Renal cortical epithelial cell (primary cell): ENCODE measurements at regions not wholly inside any gene's neighbourhood (a gene's known extent, or its start where the extent isn't known, plus 50 kb on each side); places are given as distances from the start of the nearest gene placed in this dataset.

Experiments used
- DNase-seq: peaks from one replicate; pipeline ENCODE4 v3.0.0-alpha.2; 2011; ENCODE audit warnings: low read depth

DNA sequence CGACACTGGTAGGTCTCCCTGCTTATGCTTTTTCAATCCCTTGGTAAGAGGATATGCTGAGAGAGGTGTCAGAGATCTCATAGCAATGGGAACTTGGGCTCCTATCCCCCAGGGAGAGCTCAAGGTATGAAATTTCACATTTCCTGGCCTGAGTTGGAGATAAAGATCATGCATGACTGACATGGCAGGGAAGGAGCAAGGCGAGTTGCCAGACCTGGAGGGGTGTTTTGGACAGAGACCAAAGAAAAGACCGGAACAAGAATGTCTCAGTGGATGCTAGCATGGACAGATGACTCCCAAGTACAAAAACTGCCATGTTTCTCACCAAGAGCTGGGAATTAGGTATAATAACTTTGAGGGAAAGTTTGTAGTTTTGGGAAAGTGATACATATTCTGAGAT lies 334.1 kb upstream of the B3GALT2 start:
- DNase-seq, result no peak

GRCh38 chr1:193519922-193520321 lies 333.5 kb upstream of the B3GALT2 start:
- no peak for DNase-seq

DNA sequence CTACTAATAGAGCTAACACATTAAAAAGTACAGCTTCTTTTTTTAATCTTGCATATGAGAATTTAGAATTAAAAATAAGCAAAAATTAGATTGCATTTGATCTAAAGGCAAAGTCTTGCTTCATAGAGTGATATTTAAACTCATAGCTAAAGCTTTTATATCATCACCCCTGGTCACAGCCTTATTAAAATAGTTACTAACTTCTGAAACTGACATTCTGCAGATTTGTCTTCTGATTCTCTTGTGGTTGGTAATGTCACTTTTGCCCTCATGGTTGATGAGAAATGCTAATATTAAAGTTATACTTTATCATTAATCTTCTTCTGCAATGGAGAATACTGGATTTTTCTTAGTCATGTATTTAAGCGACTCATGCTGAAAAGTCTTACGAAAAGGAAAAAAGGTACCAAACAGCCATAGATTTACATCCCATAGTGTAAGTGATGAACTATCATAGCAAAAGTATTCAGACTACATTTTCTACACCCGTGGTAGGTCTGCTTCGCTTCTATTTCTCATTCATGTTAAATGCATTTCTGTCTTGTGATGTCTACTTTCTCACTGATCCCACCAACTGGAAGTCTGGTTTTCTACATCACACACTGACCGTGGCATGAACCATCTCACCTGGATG lies 330.5 kb upstream of the B3GALT2 start:
- no peak for DNase-seq

DNA sequence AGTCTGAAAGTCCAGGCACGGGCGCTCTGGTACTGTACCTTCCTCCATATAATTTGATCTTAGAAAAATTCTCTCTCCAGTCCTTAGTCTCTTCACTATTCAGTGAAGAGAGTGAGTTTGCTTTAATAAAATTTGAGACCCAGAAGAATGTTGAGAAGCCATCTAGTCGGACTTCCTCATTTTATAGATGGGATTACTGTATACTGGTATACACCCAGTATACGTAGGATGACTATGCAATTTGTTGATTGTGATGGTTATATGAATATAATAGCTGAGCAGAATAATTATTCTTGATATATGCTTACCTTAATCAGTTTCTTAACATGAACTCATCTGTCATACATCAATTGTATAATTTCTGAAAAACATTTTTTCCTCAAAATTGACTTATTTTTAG lies 328.0 kb upstream of the B3GALT2 start:
- DNase-seq, result no peak

DNA sequence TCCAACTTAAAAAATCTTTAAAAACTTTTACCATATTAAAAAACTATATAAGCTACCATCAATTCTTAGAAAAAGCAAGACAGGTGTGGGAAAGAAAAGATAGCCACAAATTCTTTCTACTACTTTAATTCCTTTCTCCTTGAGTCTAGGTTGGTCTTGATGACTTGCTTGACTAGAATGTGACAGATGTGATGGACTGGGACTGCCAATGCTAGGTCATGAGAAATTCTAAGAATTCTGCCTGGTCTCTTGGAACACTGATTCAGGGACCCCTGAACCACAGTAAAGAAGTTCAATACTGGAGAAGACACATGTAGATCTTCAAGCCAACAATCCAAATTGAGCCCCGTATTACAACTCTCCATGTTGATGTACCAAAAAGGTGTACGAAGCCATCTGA lies 326.6 kb upstream of the B3GALT2 start:
- no peak for DNase-seq

GRCh38 chr1:193504920-193505319 lies 318.5 kb upstream of the B3GALT2 start:
- no peak for DNase-seq

GRCh38 chr1:193498088-193498655 lies 311.8 kb upstream of the B3GALT2 start:
- DNase-seq, result no peak

DNA sequence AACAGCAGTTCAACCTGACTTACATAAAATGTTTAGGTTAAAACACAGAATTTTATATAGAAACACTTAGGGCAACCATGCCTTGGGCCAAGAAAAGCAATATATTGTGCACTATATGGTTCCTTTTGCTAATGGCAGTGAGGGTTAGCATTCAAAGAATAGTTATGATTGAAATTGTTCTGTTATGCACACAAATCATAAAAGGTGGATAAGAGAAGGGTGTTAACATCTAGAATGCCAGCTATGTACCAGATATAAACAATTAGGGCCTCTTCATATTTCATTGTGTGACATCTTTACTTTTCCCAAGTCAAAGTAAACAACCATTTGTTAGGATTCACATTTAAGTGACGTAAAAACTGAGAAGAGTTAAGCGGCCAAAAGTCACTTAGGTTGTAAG lies 308.0 kb upstream of the B3GALT2 start:
- no peak for DNase-seq

GRCh38 chr1:193489191-193489590 lies 302.8 kb upstream of the B3GALT2 start:
- no peak for DNase-seq

DNA sequence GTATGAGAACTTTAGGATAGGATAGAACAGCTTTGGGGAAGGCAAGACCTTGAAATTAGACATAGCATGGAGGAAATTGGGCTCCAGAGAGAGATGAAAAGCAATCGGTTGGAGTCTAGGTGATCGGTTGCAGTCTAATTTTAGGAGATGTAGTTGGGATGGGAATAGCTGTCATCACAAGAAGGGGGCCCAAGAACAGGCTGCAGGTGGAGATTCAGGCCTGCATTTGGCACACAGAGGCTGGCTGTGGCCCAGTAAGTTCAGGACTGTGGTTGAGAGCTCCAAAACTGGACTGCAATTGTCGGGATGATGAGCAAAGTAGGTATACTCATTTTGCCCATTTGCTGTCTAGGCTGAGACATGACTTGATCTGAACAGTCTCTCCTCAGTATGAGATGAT lies 301.3 kb upstream of the B3GALT2 start:
- DNase-seq, result no peak

DNA sequence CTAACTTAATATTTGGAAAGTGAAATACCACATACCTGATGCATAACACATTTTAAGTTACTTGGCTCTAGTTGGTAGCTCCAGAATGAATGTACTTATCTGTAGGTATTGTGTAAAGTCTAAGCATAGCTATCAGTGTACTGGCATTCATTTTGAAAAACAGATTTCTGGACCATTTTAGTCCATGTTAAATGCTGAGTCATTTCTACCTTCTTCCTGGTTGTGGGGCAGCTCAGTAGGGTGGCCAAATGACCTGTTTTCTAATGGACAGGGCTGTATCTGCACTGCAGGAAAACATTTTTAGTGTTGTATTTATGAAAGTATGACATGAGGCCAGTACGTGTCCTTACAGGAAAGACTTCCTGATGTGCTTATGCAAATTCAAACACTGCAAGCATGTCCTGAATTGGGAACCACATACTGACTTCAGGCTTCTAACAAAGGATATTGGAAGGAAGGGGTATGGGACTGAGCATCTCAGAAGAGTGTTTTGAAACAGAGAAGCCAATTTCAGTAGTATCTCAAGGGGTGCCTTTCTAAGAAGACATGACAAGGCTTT lies 300.3 kb upstream of the B3GALT2 start:
- no peak for DNase-seq

DNA sequence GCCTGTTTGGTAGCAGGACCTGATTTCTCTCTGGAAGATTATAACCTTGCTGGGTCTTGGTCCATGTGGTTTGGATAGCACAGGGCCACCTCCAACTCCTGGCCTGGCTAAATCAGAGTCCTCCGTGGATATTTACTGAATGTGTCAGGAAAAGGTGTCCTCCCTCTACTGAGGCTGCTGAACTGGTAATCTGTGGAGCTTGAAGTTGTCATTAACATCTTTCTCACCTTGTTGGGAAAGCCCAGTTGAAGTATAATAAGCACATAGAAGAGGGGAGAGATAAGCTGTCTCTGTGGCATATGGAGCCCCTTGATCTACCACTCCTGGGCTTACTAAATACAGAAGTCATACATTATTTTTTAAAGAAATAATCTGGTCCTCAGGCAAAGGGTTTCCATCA lies 294.3 kb upstream of the B3GALT2 start:
- DNase-seq, result no peak

DNA sequence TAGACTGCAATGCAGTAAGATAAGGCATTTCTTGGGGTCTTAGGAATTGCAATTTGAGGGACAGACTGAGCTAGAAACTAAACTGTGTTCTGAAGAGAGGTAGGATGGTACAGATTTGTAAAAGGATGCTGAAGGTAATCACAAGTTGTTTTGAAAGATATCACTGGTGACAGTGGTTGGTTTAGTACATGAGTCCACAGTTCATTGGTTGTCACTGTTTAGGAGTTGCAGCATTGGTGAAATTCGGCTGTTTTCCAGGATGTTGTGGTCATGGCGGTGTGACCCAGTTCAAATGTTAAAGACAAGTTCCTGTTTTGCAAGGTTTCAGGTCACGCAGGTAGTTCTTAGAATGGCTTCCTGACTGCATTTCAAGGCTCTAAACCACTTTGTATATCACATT lies 292.8 kb upstream of the B3GALT2 start:
- peak; percentile 11 for DNase-seq

DNA sequence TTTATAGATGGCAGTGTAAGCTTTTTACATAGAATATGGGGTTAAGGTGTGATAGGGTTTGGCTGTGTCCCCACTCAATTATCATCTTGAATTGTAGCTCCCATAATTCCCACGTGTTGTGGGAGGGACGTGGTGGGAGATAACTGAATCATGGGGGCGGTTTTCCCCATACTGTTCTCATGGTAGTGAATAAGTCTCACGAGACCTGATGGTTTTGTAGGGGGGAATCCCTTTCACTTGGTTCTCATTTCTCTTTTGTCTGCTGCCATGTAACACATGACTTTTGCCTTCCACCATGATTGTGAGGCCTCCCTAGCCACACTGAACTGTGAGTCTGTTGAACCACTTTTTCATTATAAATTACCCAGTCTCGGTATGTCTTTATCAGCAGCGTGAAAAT lies 290.3 kb upstream of the B3GALT2 start:
- no peak for DNase-seq

- DNase-seq, result no peak
These were observed 287.5 kb upstream of the B3GALT2 start for GRCh38 chr1:193473932-193474331.

DNA sequence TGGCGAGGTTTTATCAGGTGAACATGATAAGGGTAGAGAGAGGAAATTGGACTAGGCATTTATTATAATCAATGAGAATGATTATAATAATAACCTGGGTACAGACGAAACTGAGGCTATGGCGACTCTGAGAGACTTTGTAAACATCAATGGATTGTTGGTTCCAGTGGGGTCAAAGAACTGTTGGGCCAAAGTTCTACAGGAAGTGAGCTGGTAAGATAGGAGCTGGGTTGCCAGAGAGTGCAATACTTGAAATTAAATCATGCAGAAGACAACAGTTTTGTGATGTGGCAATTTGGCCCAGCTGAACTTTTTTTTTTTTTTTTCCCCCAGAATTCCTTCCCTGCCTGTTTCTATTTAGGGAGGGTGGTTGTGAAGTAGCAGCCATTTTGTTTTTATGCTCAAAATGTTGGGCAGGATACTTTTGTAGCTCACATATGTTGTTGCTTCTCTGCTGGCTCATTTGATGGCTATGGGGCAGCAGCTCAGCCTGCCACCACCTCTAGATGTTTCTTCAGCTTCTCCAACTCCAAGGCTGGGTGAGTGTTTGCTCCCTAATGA lies 286.5 kb upstream of the B3GALT2 start:
- DNase-seq, result no peak

- no peak for DNase-seq
These were observed 286.0 kb upstream of the B3GALT2 start for GRCh38 chr1:193472430-193472829.

GRCh38 chr1:193471981-193472380 lies 285.6 kb upstream of the B3GALT2 start:
- DNase-seq, result peak; percentile 15

GRCh38 chr1:193463326-193463932 lies 277.0 kb upstream of the B3GALT2 start:
- no peak for DNase-seq

GRCh38 chr1:193462629-193463320 lies 276.4 kb upstream of the B3GALT2 start:
- DNase-seq, result peak; percentile 27

GRCh38 chr1:193458628-193459027 lies 272.2 kb upstream of the B3GALT2 start:
- DNase-seq, result no peak

GRCh38 chr1:193457676-193458075 lies 271.3 kb upstream of the B3GALT2 start:
- DNase-seq, result peak; percentile 67
